ENCODE measurements at regions not wholly inside any gene's neighbourhood (a gene's known extent, or its start where the extent isn't known, plus 50 kb on each side); places are given as distances from the start of the nearest gene placed in this dataset.

DNA sequence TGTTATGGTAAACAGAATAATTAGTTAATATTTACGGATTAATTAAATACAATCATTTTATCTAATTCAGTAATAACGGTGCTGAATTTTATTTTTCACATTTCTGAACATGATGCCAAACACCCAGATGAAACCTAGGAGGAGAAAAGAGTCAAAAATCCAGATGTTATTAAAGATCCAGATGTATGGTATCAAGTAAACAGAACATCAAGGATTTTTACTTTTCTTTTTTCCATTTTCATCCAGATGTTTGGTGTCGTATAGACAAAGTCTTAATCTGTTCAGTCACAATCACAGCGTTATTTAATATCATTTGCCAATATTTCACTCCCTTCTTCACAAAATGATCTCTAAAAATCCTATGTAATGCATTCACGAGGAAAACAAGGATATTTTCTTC is 64.0 kb upstream of the NR2F2 start:
- TF ChIP-seq, protein P1, sequence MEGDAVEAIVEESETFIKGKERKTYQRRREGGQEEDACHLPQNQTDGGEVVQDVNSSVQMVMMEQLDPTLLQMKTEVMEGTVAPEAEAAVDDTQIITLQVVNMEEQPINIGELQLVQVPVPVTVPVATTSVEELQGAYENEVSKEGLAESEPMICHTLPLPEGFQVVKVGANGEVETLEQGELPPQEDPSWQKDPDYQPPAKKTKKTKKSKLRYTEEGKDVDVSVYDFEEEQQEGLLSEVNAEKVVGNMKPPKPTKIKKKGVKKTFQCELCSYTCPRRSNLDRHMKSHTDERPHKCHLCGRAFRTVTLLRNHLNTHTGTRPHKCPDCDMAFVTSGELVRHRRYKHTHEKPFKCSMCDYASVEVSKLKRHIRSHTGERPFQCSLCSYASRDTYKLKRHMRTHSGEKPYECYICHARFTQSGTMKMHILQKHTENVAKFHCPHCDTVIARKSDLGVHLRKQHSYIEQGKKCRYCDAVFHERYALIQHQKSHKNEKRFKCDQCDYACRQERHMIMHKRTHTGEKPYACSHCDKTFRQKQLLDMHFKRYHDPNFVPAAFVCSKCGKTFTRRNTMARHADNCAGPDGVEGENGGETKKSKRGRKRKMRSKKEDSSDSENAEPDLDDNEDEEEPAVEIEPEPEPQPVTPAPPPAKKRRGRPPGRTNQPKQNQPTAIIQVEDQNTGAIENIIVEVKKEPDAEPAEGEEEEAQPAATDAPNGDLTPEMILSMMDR (IDR thresholded peaks at IDR 0.05; ENCODE audit: low read length), result no peak
- no peak for TF ChIP-seq EZH2 (IDR thresholded peaks at IDR 0.05; ENCODE audit: borderline replicate concordance, low read length)
